Neuronal stem cell (in vitro differentiated cells): ENCODE measurements at regions not wholly inside any gene's neighbourhood (a gene's known extent, or its start where the extent isn't known, plus 50 kb on each side); places are given as distances from the start of the nearest gene placed in this dataset.

Source experiments
- DNase-seq: peaks from one replicate; pipeline ENCODE4 v3.0.0-alpha.2; 2013; ENCODE audit warnings: low spot score
- H2AFZ ChIP-seq: one replicate; pipeline ENCODE4 v1.6.1; 2013; ENCODE audit warnings: mild to moderate bottlenecking, low read length, inconsistent platforms
- H2AK5ac ChIP-seq: 2 replicates; pipeline ENCODE4 v1.6.1; 2013; ENCODE audit warnings: low read depth, mild to moderate bottlenecking, inconsistent platforms, low read length, moderate library complexity, mixed read lengths
- H2BK120ac ChIP-seq: 2 replicates; pipeline ENCODE4 v1.6.1; 2013; ENCODE audit warnings: low read depth, mild to moderate bottlenecking, inconsistent platforms, low read length, moderate library complexity, mixed read lengths
- H2BK12ac ChIP-seq: one replicate; pipeline ENCODE4 v1.6.1; 2013; ENCODE audit warnings: low read length, inconsistent platforms
- H2BK15ac ChIP-seq: 2 replicates; pipeline ENCODE4 v1.6.1; 2013; ENCODE audit warnings: mild to moderate bottlenecking, low read length, inconsistent platforms, mixed read lengths
- H2BK5ac ChIP-seq: one replicate; pipeline ENCODE4 v1.6.1; 2013; ENCODE audit warnings: inconsistent platforms, mild to moderate bottlenecking, low read length, moderate library complexity
- H3K14ac ChIP-seq: one replicate; pipeline ENCODE4 v1.6.1; 2013; ENCODE audit warnings: low read length, inconsistent platforms
- H3K18ac ChIP-seq: 2 replicates; pipeline ENCODE4 v1.6.1; 2013; ENCODE audit warnings: low read length, inconsistent platforms
- H3K23ac ChIP-seq: 2 replicates; pipeline ENCODE4 v1.6.1; 2013; ENCODE audit warnings: low read depth, mild to moderate bottlenecking, mixed read lengths, low read length, inconsistent platforms; ENCODE audit not compliant: poor library complexity
- H3K27ac ChIP-seq: replicated peaks from 3 replicates; pipeline ENCODE4 v1.5.1; 2013; ENCODE audit warnings: low read length, inconsistent platforms
- H3K27me3 ChIP-seq, 3 experiments: 2 replicates each; pipeline ENCODE4 v1.6.1; 2013; ENCODE audit warnings: low read length in 3 of 3, mild to moderate bottlenecking in 2 of 3, inconsistent platforms in 1 of 3, low read depth in 1 of 3, mixed read lengths in 1 of 3, moderate library complexity in 1 of 3; ENCODE audit not compliant: control insufficient read depth in 3 of 3, insufficient read depth in 3 of 3
- H3K36me3 ChIP-seq, 2 donors: replicated peaks in 1 of 2; 2 replicates each; pipeline ENCODE4 v1.6.1; 2013; ENCODE audit warnings: low read length in 2 of 2; ENCODE audit not compliant: control insufficient read depth in 2 of 2, insufficient read depth in 2 of 2
- H3K4ac ChIP-seq: 2 replicates; pipeline ENCODE4 v1.6.1; 2013; ENCODE audit warnings: inconsistent platforms, mild to moderate bottlenecking, low read length, moderate library complexity
- H3K4me1 ChIP-seq, 2 donors: 1 replicate in 1 of 2; 2 replicates in 1 of 2; pipeline ENCODE4 v1.6.1; 2013; ENCODE audit warnings: low read length in 2 of 2, low read depth in 1 of 2; ENCODE audit not compliant: control insufficient read depth in 2 of 2, insufficient read depth in 1 of 2
- H3K4me2 ChIP-seq: one replicate; pipeline ENCODE4 v1.6.1; 2013; ENCODE audit warnings: mild to moderate bottlenecking, low read length, inconsistent platforms; ENCODE audit not compliant: insufficient read depth, poor library complexity, severe bottlenecking
- H3K4me3 ChIP-seq, 2 donors: 2 replicates each; pipeline ENCODE4 v1.5.1; 2013; ENCODE audit warnings: low read length in 2 of 2, mild to moderate bottlenecking in 2 of 2, inconsistent platforms in 1 of 2, moderate library complexity in 1 of 2
- H3K79me1 ChIP-seq: one replicate; pipeline ENCODE4 v1.6.1; 2013; ENCODE audit warnings: low read depth, mild to moderate bottlenecking, inconsistent platforms, low read length, moderate library complexity
- H3K9ac ChIP-seq: one replicate; pipeline ENCODE4 v1.6.1; 2013; ENCODE audit warnings: mild to moderate bottlenecking, low read depth, low read length, inconsistent platforms; ENCODE audit not compliant: poor library complexity
- H3K9me3 ChIP-seq, 2 donors: replicated peaks in 1 of 2; 2 replicates each; pipeline versions ENCODE3 to v1.6.1; 2013; ENCODE audit warnings: low read length in 2 of 2, mild to moderate bottlenecking in 2 of 2, inconsistent platforms in 1 of 2, low read depth in 1 of 2, mixed read lengths in 1 of 2, moderate library complexity in 1 of 2; ENCODE audit not compliant: control insufficient read depth in 2 of 2, insufficient read depth in 1 of 2
- H4K8ac ChIP-seq: one replicate; pipeline ENCODE4 v1.6.1; 2013; ENCODE audit warnings: low read depth, mild to moderate bottlenecking, inconsistent platforms, low read length, moderate library complexity
- H4K91ac ChIP-seq: one replicate; pipeline ENCODE4 v1.6.1; 2013; ENCODE audit warnings: low read length, low read depth, mild to moderate bottlenecking, inconsistent platforms; ENCODE audit not compliant: poor library complexity
- WGBS, 2 donors: extraction: QIAGEN DNeasy Blood & Tissue Kit; methylation state at CpG; one replicate each; pipeline ENCODE4 v1.1.7; 2013; ENCODE audit warnings: missing lambda C conversion rate in 2 of 2, mixed read lengths in 1 of 2; ENCODE audit not compliant: insufficient read length in 2 of 2, insufficient replicate concordance in 1 of 2; ENCODE audit errors: extremely low coverage in 2 of 2; 5-methylcytosine and 5-hydroxymethylcytosine counted together

GRCh38 chr18:26703170-26703930 is 155.0 kb upstream of the KCTD1 start:
- Histone ChIP-seq H3K27me3 (no peaks in the 10 kb centered on the region), H3K14ac (no peak overlapping the region), H3K4me2 (no peak overlapping the region), H2BK12ac (no peak overlapping the region), H3K18ac (no peak overlapping the region), H3K27ac (no peak overlapping the region), H3K4me1 (peaks cover 2 to 6% of the 10 kb centered on the region in 2 donors), H3K9ac (no peak overlapping the region), H3K23ac (no peak overlapping the region), H2BK5ac (no peak overlapping the region), H4K8ac (no peak overlapping the region), H2BK15ac (no peak overlapping the region), H3K4me3 (no peak overlapping the region), H3K4ac (no peak overlapping the region), H2BK120ac (no peak overlapping the region), H2AK5ac (no peak overlapping the region), H4K91ac (no peak overlapping the region), H3K36me3 (no peaks in the 10 kb centered on the region), H3K79me1 (no peaks in the 10 kb centered on the region), H2AFZ (no peak overlapping the region), H3K9me3 (no peaks in the 10 kb centered on the region)
- DNase-seq: no peak
- WGBS, 2 donors: no CpG with 5 or more reads among the region's 7 CpGs

DNA sequence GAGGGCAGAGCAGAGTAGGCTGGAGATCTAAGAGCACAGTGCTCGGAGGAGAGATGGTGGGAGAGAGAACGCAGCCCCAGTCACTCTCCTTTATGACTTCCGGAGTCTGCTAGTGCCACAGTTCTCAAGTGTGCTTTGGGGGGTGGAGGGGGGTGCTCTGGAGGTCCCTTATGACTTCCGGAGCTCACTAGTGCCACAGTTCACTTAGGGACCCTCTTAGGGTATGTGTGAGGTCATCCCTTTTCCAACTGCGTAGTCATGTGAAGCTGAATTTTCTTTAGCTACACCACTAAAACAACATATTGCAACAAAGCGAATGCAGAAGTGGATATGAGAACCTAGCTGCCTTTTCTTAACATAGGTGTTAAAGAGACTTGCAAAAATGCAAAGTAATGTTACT is 153.7 kb upstream of the KCTD1 start:
- Histone ChIP-seq H4K91ac (no peak overlapping the region), H3K79me1 (no peaks in the 10 kb centered on the region), H3K9me3 (no peaks in the 10 kb centered on the region), H3K9ac (no peak overlapping the region), H3K4me2 (no peak overlapping the region), H3K27me3 (no peaks in the 10 kb centered on the region), H4K8ac (no peak overlapping the region), H2BK15ac (no peak overlapping the region), H2BK12ac (no peak overlapping the region), H3K23ac (no peak overlapping the region), H2BK5ac (no peak overlapping the region), H3K4ac (no peak overlapping the region), H3K18ac (no peak overlapping the region), H3K36me3 (no peaks in the 10 kb centered on the region), H2AFZ (no peak overlapping the region), H3K27ac (no peak overlapping the region), H3K4me1 (peaks cover 6 to 7% of the 10 kb centered on the region in 2 donors), H3K4me3 (no peak overlapping the region), H2AK5ac (no peak overlapping the region), H2BK120ac (no peak overlapping the region), H3K14ac (no peak overlapping the region)
- whole genome bisulfite sequencing, 2 donors: no CpG with 5 or more reads among the region's 6 CpGs
- DNase-seq: no peak

DNA sequence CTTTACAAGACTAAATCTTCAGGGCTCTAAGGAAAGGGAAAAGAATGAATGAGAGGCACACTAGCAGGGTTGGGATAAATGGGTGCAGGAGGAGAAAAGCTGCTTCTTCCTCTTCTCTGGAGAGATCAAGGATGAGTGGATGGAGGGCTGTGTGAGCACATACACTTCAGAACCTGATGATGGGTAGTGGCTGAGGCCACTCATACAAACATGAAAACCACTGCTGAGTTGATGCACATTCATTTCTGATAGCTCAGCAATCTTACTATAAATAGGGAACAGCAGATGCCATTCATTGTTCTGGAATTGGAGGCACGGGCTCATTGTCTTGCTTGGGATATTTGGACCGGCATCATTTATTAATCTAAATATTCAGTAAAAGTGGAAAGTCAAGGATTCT is 152.4 kb upstream of the KCTD1 start:
- no peak overlapping the region for H2BK120ac ChIP-seq
- DNase-seq: no peak
- no peak overlapping the region for H3K4ac ChIP-seq
- H2BK15ac ChIP-seq: no peak overlapping the region
- H3K18ac ChIP-seq: no peak overlapping the region
- H3K4me2 ChIP-seq: no peak overlapping the region
- no peak overlapping the region for H3K14ac ChIP-seq
- H2AK5ac ChIP-seq: no peak overlapping the region
- no peak overlapping the region for H3K4me3 ChIP-seq
- H3K79me1 ChIP-seq: no peaks in the 10 kb centered on the region
- no peak overlapping the region for H3K9ac ChIP-seq
- H2BK12ac ChIP-seq: no peak overlapping the region
- no peaks in the 10 kb centered on the region for H3K27me3 ChIP-seq
- no peaks in the 10 kb centered on the region for H3K9me3 ChIP-seq
- peak overlapping the region; percentile 5 for H2AFZ ChIP-seq
- H2BK5ac ChIP-seq: no peak overlapping the region
- WGBS, 2 donors: no CpG with 5 or more reads among the region's 2 CpGs
- peaks cover 6 to 8% of the 10 kb centered on the region in 2 donors for H3K4me1 ChIP-seq
- no peak overlapping the region for H4K8ac ChIP-seq
- H3K27ac ChIP-seq: no peak overlapping the region
- H3K23ac ChIP-seq: no peak overlapping the region
- no peak overlapping the region for H4K91ac ChIP-seq
- no peaks in the 10 kb centered on the region for H3K36me3 ChIP-seq

DNA sequence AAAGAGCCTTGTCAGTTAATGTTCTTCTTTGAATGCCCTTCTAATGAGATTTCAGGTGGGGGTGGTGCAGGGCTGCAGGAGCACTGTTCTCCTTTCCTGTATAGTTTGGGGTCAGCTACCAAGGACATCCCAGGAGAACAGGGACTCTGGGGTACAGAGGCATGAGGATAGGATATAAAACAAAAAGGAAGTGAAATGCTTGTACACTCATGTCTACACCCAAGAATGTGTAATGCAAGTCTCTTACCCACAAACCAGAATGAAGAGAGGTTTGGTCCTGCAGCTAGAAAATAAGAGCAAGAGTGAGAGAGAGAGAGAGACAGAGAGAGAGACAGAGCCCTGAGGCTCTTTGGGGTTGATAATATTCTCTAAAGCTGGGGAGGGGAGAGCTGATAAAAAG is 151.8 kb upstream of the KCTD1 start:
- Histone ChIP-seq H3K14ac (no peak overlapping the region), H3K4ac (no peak overlapping the region), H3K27me3 (no peaks in the 10 kb centered on the region), H2BK15ac (no peak overlapping the region), H3K4me2 (no peak overlapping the region), H3K36me3 (no peaks in the 10 kb centered on the region), H2AFZ (peak overlapping the region; percentile 5), H3K4me1 (peaks cover 6 to 8% of the 10 kb centered on the region in 2 donors), H3K4me3 (no peak overlapping the region), H3K23ac (no peak overlapping the region), H2BK5ac (no peak overlapping the region), H2BK120ac (no peak overlapping the region), H4K91ac (no peak overlapping the region), H2AK5ac (no peak overlapping the region), H3K27ac (no peak overlapping the region), H3K18ac (no peak overlapping the region), H4K8ac (no peak overlapping the region), H3K9me3 (no peaks in the 10 kb centered on the region), H3K79me1 (no peaks in the 10 kb centered on the region), H2BK12ac (no peak overlapping the region), H3K9ac (no peak overlapping the region)
- DNase-seq: no peak
